Endothelial cell of umbilical vein (primary cell): ENCODE measurements at regions not wholly inside any gene's neighbourhood (a gene's known extent, or its start where the extent isn't known, plus 50 kb on each side); places are given as distances from the start of the nearest gene placed in this dataset.

Source experiments
- BruUV-seq: library from RNA; stranded (reverse); fragments of 400-500 nt; replicated peaks from 2 replicates; lab custom pipeline; 2021; lab: Mats Ljungman, UMichigan
- CTCF ChIA-PET: fragments of 300-600, 350-600 bp; sonication (Branson Sonifier 250); formaldehyde crosslinking; loops from one replicate; lab custom pipeline; 2021; ENCODE audit warnings: antibody characterized with exemption, inconsistent platforms; lab: Charles Lee
- POLR2A ChIA-PET: fragments of 300-600, 350-600 bp; sonication (Branson Sonifier 250); formaldehyde crosslinking; loops from one replicate; lab custom pipeline; 2021; ENCODE audit warnings: antibody characterized with exemption, inconsistent platforms; lab: Charles Lee
- DNase-seq: peaks from one replicate; pipeline ENCODE4 v3.0.0-alpha.2; 2011; ENCODE audit warnings: low read depth, low spot score
- FAIRE-seq: peaks from 2 replicates; lab custom pipeline; 2011; peaks lifted over from hg19 to GRCh38; lab: Jason Lieb, UNC
- H2AFZ ChIP-seq: 2 replicates; pipeline ENCODE4 v1.6.0; 2012; ENCODE audit warnings: low read depth, low read length, control low read depth, inconsistent platforms
- H3K27ac ChIP-seq: 2 replicates; pipeline ENCODE4 v1.5.1; 2011; ENCODE audit warnings: low read depth, mild to moderate bottlenecking, control low read depth, low read length, moderate library complexity; ENCODE audit not compliant: insufficient read depth
- H3K27me3 ChIP-seq, 2 experiments: 2 replicates each; pipeline versions ENCODE4 v1.6.0 to v1.6.1; 2011; ENCODE audit warnings: low read length in 2 of 2, mixed read lengths in 1 of 2; ENCODE audit not compliant: control insufficient read depth in 2 of 2, insufficient read depth in 2 of 2
- H3K36me3 ChIP-seq, 2 experiments: 2 replicates in 1 of 2; 3 replicates in 1 of 2; pipeline ENCODE4 v1.5.1; 2011; ENCODE audit warnings: low read length in 2 of 2, mild to moderate bottlenecking in 1 of 2, moderate library complexity in 1 of 2; ENCODE audit not compliant: control insufficient read depth in 2 of 2, insufficient read depth in 2 of 2; ENCODE audit errors: extremely low read depth in 1 of 2
- H3K4me1 ChIP-seq: 3 replicates; pipeline ENCODE4 v1.5.1; 2011; ENCODE audit warnings: mild to moderate bottlenecking, low read length; ENCODE audit not compliant: control insufficient read depth, insufficient read depth; ENCODE audit errors: extremely low read depth
- H3K4me2 ChIP-seq: 2 replicates; pipeline ENCODE4 v1.6.1; 2011; ENCODE audit warnings: low read length, control low read depth, mixed read lengths; ENCODE audit not compliant: insufficient read depth
- H3K4me3 ChIP-seq, 3 experiments: fragments of 200-600 bp in 1 of 3; sonication (generic), shearing (Covaris generic) in 1 of 3; replicated peaks in 1 of 3; 2 replicates each; pipeline ENCODE4 v1.5.1; 2011 to 2016; ENCODE audit warnings: control low read depth in 3 of 3, low read length in 3 of 3, mild to moderate bottlenecking in 2 of 3, inconsistent platforms in 1 of 3, low read depth in 1 of 3, moderate library complexity in 1 of 3; ENCODE audit not compliant: insufficient read depth in 1 of 3
- H3K79me2 ChIP-seq: 2 replicates; pipeline ENCODE4 v1.6.0; 2012; ENCODE audit warnings: low read length, inconsistent platforms; ENCODE audit not compliant: control insufficient read depth, insufficient read depth
- H3K9ac ChIP-seq: replicated peaks from 2 replicates; pipeline ENCODE3; 2011; ENCODE audit warnings: low read length, control low read depth; ENCODE audit not compliant: insufficient read depth; ENCODE audit errors: extremely low read depth
- H3K9me1 ChIP-seq: replicated peaks from 3 replicates; pipeline ENCODE4 v1.6.0; 2011; ENCODE audit warnings: mild to moderate bottlenecking, low read length; ENCODE audit not compliant: control insufficient read depth, insufficient read depth; ENCODE audit errors: extremely low read depth
- H3K9me3 ChIP-seq: replicated peaks from 2 replicates; pipeline ENCODE4 v1.5.1; 2012; ENCODE audit warnings: low read length, inconsistent platforms; ENCODE audit not compliant: control insufficient read depth, insufficient read depth
- H4K20me1 ChIP-seq: replicated peaks from 2 replicates; pipeline ENCODE3; 2011; ENCODE audit warnings: mild to moderate bottlenecking, low read length; ENCODE audit not compliant: control insufficient read depth, insufficient read depth; ENCODE audit errors: extremely low read depth
- EZH2 ChIP-seq: IDR thresholded peaks from 2 replicates; pipeline ENCODE4 v1.6.1; 2012; ENCODE audit warnings: borderline replicate concordance, low read depth, mild to moderate bottlenecking, moderate library complexity, low read length, inconsistent platforms; ENCODE audit not compliant: severe bottlenecking
- FOS ChIP-seq: IDR thresholded peaks from 2 replicates; pipeline ENCODE4 v1.6.1; 2011; ENCODE audit warnings: mild to moderate bottlenecking, low read length, moderate library complexity, borderline replicate concordance; ENCODE audit not compliant: insufficient read depth
- GATA2 ChIP-seq: IDR thresholded peaks from 2 replicates; pipeline ENCODE4 v1.7.0; 2011; ENCODE audit warnings: low read depth, mild to moderate bottlenecking, moderate library complexity, mixed read lengths, low read length; ENCODE audit not compliant: insufficient read length, insufficient read depth
- JUN ChIP-seq: IDR thresholded peaks from 2 replicates; pipeline ENCODE4 v1.6.1; 2011; ENCODE audit warnings: borderline replicate concordance, low read depth; ENCODE audit not compliant: insufficient read length, insufficient read depth
- MYC ChIP-seq: IDR thresholded peaks from one replicate; pipeline ENCODE4 v1.6.1; 2011; ENCODE audit warnings: mild to moderate bottlenecking, low read depth, low read length
- POLR2A ChIP-seq: IDR thresholded peaks from 2 replicates; pipeline ENCODE4 v1.6.1; 2012; ENCODE audit warnings: low read depth, mild to moderate bottlenecking, control low read depth, low read length
- POLR2AphosphoS5 ChIP-seq: IDR thresholded peaks from 2 replicates; pipeline ENCODE4 v1.6.1; 2012; ENCODE audit warnings: low read depth, mild to moderate bottlenecking, control low read depth, low read length, moderate library complexity; ENCODE audit not compliant: insufficient read depth
- dilution Hi-C: fragments of 300-500 bp; cut with MboI; formaldehyde crosslinking; loops from one replicate; pipeline ENCODE4 v1.15.0; 2019; ENCODE audit warnings: low sequenced_read_pairs; ENCODE audit not compliant: extremely low pct_ligation_motif_present
- intact Hi-C: fragments of 100-400 bp; cut with micrococcal nuclease; formaldehyde crosslinking; loops from one replicate; pipeline ENCODE4 v1.10.0; 2022
- TF ChIP-seq, protein P1 (sequence below), 2 donors: IDR thresholded peaks; 1 replicate in 1 of 2; 2 replicates in 1 of 2; pipeline ENCODE4 v1.5.1; 2011; ENCODE audit warnings: low read length in 2 of 2, mild to moderate bottlenecking in 2 of 2, moderate library complexity in 2 of 2, control low read depth in 1 of 2, inconsistent platforms in 1 of 2, low read depth in 1 of 2; ENCODE audit not compliant: insufficient read depth in 1 of 2; ENCODE audit errors: extremely low read depth in 1 of 2
- TF ChIP-seq, protein P2 (sequence below): IDR thresholded peaks from 2 replicates; pipeline ENCODE4 v1.6.1; 2011; ENCODE audit not compliant: insufficient read depth, insufficient read length

DNA sequence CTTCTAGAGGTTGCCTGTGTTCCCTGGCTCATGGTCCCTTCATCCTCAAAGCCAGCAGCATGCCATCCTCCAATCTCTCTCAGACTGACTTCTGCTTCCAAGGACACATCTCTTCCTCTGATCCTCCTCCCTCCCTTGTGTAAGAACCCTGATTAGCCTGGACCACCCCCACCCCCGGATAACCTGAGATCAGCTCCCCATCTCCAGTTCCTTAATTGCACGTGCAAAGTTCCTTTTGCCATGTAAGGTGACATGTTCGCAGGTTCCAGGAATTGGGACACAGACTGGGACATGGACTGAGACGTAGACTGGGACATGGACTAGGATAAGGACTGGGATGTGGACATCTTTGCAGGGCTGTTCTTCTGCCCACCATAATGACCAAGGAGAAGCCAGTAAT, 925.3 kb downstream of the TBC1D22A start:
- Histone ChIP-seq H3K9me1 (no peaks in the 10 kb centered on the region), H2AFZ (no peak overlapping the region), H3K4me3 (no peak overlapping the region), H3K27ac (no peak overlapping the region), H3K4me2 (no peak overlapping the region), H3K36me3 (no peaks in the 10 kb centered on the region), H3K9me3 (peaks cover 6% of the 10 kb centered on the region), H3K9ac (no peak overlapping the region), H3K4me1 (no peaks in the 10 kb centered on the region), H4K20me1 (no peaks in the 10 kb centered on the region), H3K27me3 (no peaks in the 10 kb centered on the region), H3K79me2 (no peaks in the 10 kb centered on the region)
- no peak for FAIRE-seq
- ChIA-PET CTCF (no interaction called here), POLR2A (no interaction called here)
- dilution Hi-C loops (no loop called here), intact Hi-C loops (no loop called here)
- no peak for DNase-seq
- TF ChIP-seq POLR2A (no peak), JUN (no peak)
- no TSS peak for BruUV-seq

DNA sequence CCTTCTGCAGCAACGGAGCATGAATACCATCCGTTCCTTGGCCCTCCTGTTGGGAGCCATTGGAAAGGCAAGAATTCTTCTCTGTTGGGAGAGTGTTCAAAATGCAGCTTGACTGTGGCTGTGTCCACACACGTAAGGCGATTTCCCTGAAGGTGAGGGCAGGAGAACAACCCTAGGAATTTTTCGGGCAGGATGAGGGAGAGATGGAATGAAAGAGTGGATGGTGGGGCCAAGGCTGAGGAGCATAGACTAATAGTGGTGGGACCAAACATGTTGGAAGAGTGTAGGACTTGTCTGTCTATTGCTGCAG, 924.9 kb downstream of the TBC1D22A start:
- no peaks in the 10 kb centered on the region for H4K20me1 ChIP-seq
- FAIRE-seq (no peak), DNase-seq (no peak)
- intact Hi-C loops (no loop called here), dilution Hi-C loops (no loop called here)
- TF ChIP-seq JUN, result no peak
- TF ChIP-seq, protein P1, sequence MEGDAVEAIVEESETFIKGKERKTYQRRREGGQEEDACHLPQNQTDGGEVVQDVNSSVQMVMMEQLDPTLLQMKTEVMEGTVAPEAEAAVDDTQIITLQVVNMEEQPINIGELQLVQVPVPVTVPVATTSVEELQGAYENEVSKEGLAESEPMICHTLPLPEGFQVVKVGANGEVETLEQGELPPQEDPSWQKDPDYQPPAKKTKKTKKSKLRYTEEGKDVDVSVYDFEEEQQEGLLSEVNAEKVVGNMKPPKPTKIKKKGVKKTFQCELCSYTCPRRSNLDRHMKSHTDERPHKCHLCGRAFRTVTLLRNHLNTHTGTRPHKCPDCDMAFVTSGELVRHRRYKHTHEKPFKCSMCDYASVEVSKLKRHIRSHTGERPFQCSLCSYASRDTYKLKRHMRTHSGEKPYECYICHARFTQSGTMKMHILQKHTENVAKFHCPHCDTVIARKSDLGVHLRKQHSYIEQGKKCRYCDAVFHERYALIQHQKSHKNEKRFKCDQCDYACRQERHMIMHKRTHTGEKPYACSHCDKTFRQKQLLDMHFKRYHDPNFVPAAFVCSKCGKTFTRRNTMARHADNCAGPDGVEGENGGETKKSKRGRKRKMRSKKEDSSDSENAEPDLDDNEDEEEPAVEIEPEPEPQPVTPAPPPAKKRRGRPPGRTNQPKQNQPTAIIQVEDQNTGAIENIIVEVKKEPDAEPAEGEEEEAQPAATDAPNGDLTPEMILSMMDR (IDR thresholded peaks at IDR 0.05; ENCODE audit: extremely low read depth in 1 of 2, insufficient read depth in 1 of 2, low read depth in 1 of 2, low read length in 2 of 2), result no peak
- no peak for TF ChIP-seq FOS
- TF ChIP-seq POLR2A, result no peak
- TF ChIP-seq EZH2, result no peak
- no peak for TF ChIP-seq MYC
- TF ChIP-seq GATA2, result no peak
- TF ChIP-seq POLR2AphosphoS5, result no peak
- TF ChIP-seq, protein P2, sequence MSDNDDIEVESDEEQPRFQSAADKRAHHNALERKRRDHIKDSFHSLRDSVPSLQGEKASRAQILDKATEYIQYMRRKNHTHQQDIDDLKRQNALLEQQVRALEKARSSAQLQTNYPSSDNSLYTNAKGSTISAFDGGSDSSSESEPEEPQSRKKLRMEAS, result no peak
- ChIA-PET POLR2A (no interaction called here), CTCF (no interaction called here)
- no peak overlapping the region for H2AFZ ChIP-seq
- no peak overlapping the region for H3K4me2 ChIP-seq
- no peaks in the 10 kb centered on the region for H3K4me1 ChIP-seq
- peaks cover 6% of the 10 kb centered on the region for H3K9me3 ChIP-seq
- H3K27me3 ChIP-seq, result no peaks in the 10 kb centered on the region
- no peaks in the 10 kb centered on the region for H3K9me1 ChIP-seq
- H3K36me3 ChIP-seq, result no peaks in the 10 kb centered on the region
- BruUV-seq, result no TSS peak
- no peak overlapping the region for H3K4me3 ChIP-seq
- no peaks in the 10 kb centered on the region for H3K79me2 ChIP-seq
- no peak overlapping the region for H3K27ac ChIP-seq
- no peak overlapping the region for H3K9ac ChIP-seq
